GM21786 (cell line): ENCODE measurements at regions not wholly inside any gene's neighbourhood (a gene's known extent, or its start where the extent isn't known, plus 50 kb on each side); places are given as distances from the start of the nearest gene placed in this dataset.

ENCODE experiments used
- ATAC-seq: cut with Tn5 transposase; IDR thresholded peaks from one replicate; pipeline ENCODE4 v1.9.1; 2021; ENCODE audit not compliant: unreplicated experiment

DNA sequence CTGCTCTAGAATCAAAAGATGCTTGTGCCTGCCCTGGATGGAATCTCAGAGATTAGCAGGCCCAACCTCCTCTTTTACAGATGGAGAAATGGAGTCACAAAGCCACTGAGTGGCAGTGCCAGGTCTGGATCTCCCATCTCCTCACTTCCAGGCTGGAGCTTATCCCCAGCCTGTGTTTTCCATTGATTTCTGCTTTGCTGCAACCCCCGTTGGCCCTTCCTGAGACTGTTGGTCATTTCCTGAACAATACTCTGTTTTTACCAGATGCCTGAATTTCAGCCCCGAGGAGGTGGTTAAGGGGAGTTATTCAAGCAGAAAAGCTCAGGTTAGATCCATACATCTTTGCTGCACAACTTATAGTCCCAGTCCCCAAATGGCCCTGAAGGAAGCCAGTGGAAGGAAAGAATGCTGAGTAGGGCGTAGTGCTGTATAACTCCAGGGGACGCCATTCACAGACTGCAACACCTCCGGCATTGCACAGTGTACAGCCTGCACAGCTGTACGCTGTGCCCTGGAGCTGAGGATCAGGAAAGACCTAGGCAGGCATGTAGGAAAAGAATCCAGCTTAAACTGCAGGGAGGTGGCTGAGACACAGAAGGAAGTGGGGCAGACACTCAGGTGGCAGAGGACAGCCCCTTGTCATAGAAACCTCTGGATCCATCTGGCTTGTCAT, 77.5 kb downstream of the RPLP1 start:
- ATAC-seq = no peak

DNA sequence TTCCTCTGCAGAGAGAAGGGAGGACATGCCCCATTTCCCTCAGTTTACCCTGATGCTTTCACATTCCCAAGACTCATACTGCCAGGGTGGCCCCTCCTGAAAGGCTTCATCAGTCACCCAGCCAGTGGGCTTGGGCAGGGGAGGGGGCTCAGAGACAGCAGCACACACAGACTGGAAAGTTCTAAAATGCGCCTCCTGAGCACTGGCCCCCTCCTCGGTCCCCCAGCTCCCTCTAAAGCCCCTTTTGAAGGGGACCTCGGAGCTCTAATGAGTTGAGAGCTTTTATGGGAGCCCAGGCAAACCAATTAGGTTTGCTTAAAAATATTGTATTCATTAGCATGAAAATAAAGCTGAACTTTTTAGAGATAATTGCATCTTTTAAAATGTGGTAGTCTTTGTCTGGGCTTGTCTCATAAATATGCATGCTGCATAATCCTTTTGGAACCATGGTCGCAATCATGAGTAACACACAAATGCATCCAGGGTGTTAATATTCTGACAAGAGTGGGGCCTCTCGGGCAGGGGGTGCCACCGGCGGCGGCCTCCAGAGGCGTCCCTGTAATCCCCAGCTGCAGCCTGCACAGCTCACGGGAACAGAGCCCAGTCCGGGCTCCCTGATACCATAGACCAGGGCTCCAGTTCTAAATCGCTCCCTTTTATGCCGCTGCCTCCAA, 78.5 kb downstream of the RPLP1 start:
- no peak for ATAC-seq

GRCh38 chr15:69531665-69532027, 79.0 kb downstream of the RPLP1 start:
- ATAC-seq = no peak

DNA sequence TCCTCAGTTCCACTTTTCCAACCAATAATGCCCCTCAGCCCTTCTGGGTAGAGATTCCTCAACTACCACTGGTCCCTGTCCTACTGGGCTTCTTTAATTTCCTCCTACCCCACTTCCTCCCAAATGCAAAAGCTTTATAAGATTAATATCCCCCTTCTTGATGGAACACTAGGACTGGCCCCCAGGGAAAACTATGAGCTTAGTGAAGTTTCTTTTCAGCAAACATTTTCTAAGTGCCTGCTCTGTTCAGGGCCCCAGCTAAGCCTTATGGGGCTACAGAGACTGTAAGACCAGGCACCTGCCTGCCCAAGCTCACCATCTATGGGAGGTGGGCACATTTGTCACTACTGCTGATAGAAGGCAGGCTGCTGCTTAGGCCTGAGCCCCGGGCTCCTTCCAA, 79.4 kb downstream of the RPLP1 start:
- no peak for ATAC-seq

GRCh38 chr15:69532856-69533255, 80.2 kb downstream of the RPLP1 start:
- ATAC-seq = no peak

DNA sequence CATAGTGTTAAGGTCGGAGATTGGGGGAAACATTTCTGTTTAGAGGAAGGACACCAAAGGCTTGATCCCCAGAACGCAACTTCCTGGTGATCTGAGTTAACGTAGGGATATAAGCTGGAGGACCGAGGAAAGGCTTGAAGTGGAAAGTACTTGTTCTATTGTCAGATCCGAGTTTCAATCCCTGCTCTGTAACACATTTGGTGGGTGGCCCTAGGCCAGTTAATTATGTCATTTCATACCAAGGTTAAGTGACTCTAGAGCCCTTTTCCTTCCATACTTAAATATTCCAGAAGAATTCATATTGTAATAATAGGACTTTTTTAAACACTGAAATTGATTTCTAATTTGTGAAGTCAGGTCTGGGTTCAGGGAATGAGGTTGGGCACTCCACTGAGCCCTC, 80.9 kb downstream of the RPLP1 start:
- ATAC-seq = no peak

DNA sequence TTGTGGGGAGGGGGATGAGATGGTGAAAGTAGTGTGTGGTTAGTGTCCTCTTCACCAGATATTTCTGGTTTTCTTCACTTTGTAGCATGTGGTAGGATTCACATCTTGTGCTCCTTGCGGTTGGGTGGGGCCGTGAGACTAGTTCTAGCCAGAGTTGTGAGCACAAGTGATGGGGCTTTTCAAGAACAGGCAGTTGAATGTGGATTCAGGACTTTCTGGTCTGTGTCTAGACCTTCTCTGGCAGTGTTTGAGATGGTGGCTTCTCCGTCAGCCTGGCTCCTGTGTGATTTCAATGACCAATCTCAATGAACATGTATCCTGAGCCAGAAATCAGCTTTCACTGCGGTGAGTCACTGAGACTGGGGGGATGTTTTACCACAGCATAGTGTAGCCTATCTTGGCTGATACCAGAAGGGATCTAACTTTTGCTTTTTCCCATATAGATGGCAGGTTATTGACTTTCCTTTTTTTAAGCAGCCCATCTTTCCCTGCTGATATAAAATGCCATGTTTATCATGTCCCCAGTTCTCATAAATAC, 82.6 kb downstream of the RPLP1 start:
- no peak for ATAC-seq

DNA sequence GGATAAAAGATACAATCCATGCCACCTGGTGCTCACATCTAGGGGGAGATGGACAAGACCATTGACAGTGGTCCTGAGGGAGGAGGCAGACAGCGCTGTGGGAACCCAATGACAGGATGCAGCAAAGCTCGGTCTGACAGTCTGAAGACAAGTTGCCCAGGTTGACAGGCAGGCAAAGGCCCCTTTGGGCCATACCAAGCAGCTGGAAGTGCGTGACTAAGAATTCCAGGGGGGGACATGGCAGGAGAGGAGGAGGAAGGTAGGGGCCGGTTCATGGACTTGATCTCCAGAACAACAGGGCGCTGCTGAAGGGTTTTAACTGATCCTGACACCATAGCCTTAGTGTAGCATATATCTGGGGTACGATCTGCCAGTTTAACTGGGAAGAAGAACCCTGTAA, 83.4 kb downstream of the RPLP1 start:
- ATAC-seq = no peak

- no peak for ATAC-seq
Observed at GRCh38 chr15:69536726-69537512, 84.3 kb downstream of the RPLP1 start.

DNA sequence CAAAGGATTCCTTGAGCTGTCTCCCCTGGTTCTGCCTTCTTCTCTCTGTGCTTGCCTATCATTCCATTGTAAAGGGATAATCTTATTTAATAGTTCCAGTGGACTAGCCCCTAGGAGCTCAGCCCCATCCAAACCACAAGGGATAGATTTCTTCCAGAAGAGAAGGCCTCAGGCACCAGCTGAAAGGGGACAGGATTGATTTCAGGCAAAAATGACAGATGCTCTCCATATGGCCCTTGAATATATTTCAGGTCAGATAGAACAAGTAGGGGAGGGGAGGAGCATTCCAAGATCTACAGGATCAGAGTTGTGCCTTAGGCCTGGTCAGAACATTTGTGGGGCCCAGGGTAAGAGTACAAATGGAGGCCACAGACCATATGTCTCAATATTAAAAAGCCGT, 85.3 kb downstream of the RPLP1 start:
- no peak for ATAC-seq

DNA sequence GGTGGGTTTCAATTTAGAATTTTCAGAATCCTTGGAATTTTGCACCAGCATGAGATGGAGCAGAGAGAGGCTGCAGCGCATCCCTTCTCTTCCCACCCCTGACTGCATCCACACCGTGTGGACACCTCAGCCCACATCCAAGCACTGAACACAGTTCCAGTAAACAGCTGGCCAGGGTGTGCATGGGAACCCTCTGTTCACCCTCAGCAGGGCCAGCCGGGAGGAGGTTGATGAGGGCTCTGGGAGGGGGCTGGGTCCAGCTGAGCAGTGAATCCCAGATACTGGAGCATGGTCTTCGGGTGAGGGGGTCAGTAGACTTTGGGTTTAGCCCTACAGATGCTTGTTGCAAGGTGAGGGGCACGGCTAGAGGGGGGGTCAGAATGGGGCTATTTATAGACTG, 85.8 kb downstream of the RPLP1 start:
- no peak for ATAC-seq

- ATAC-seq = no peak
Observed at GRCh38 chr15:69539345-69539744, 86.7 kb downstream of the RPLP1 start.

DNA sequence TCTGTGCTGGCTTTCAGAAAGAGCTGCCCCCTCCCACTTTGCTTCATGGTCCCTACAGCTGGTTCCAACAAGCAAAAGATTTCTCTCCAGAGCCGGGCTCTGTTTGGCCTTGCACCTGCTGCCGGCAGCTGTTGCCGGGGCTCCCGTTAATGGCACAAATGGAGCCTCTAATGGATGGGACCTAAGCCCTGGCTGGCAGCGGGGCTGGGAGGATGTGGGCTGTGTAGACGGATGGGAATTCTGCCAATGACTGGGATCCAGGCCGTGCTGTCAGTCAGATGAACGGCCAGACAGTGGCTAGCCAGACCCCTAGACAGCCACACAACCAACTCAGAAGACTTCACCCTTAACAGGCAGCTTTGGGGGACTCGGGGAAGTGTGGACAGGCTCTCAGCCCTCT, 88.0 kb downstream of the RPLP1 start:
- ATAC-seq = no peak

- ATAC-seq = no peak
Observed at GRCh38 chr15:69542028-69542427, 89.4 kb downstream of the RPLP1 start.

DNA sequence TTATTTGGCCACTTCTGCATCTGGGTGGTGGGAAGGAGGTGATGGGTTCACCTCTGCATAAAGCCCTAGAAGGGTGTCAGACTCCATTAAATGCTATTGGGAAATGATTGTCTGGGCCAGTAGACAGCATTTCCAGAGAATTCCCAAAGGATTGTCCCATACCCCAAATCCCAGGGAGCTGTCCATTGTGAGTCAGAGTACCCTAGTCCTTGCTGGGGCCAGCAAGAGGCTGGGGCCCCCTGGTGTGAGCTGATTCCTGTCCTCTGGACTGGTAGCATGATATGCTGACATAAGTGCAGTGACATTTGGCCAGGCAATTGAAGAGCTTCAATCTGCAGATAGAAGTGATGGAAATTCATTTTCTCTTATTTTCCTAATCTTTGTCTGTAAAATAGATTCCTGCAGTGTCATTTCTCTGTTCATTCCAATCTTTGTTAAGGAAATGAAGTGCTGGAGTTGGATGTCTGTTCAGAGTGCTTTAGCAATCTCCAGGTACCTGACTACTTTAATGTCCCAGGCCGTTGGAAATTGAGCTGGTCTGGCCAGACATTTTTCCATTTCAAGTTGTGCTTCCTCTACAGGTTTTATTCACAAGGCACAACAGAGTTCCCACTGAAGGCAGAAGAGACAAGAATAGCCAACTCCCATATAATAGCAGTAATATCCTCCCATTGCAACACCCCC, 91.2 kb downstream of the RPLP1 start:
- no peak for ATAC-seq

- no peak for ATAC-seq
Observed at GRCh38 chr15:69544365-69545113, 91.9 kb downstream of the RPLP1 start.

DNA sequence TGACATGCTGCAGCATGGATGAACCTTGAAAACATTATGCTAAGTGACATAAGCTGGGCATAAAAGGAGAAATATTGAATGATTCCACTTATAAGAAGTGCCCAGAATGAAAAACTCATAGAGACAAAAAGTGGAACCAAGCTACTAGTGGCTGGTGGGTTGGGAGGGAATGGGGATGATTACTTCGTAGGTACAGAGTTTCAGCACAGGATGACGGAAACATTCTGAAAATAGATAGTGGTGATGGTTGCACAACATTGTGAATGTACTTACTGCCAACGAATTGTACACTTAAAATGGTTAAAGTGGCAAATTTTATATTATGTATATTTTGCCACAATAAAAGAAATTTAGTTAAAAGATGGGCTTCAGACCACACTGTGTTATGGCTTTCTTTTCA, 93.6 kb downstream of the RPLP1 start:
- no peak for ATAC-seq

DNA sequence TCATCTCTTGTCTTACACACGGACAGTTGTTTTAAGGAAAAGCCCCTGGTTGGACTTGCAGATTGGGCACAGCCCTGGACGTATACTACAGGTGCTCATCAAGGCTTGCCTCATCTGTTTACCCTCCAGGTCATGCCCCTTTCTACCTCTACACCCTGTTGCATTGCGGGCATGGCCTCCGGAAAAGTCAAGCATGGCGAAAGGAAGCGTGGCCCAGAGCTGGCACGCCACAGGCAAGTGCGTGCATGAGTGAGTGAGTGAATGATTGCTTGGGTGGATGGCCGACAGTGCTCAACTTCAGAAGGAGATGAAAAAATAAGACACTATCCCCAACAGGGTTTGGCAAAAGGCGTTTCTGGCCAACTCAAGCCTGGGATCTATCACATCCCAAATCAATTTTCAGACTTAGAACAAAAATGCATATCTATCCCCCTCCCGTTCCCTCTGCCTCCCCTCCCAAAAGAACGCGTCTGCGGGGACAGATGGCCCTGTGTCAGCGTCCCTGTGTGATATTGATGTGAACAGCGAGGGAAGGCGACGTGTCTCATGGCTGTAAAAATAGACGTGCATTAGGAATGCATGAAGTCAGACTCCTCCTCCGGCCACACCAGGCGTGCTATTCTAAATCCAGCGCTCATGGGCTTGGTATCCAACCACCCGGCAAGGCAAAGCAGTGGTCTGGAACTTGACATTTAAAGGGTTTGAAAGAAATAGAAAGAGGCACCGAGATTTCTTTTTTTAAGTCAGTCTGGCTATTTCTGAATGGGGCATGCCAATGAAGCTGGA, 96.0 kb downstream of the RPLP1 start:
- ATAC-seq = no peak

DNA sequence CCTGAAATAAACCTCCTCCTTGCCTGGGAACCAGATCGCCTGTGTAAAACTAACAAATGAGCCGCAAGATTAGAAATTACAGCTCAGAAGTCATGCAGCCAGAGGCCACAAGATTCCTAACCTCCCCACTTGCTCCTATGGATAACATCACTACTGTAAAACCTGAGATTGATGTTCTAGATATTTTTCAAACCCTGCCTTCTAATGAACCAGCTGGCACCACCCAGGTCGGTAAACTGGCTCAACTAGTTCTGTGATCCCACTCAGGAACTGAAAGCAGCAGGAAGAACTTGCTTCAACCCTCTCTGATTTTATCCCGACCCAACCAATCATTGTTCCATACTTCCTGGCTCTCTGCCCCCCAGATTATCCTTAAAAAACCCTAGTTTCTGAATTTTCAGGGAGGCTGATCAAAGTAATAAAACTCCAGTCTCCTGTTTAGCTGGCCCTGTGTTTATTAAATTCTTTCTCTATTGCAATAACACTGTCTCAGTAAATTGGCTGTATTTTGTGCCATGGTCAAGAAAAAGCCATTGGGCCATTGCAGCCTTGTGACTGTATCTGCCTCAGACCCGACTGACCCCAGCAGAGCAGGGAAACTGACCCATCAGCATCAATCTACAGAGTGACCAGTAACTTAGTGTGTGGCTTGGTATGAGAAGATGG, 98.9 kb downstream of the RPLP1 start:
- ATAC-seq = no peak
